Right atrium auricular region (tissue), 2 donors: ENCODE measurements at regions not wholly inside any gene's neighbourhood (a gene's known extent, or its start where the extent isn't known, plus 50 kb on each side); places are given as distances from the start of the nearest gene placed in this dataset.
"Not testable (repeated sequence)": the region's sequence is repeated elsewhere in the genome, so short reads cannot be mapped to it uniquely, and the experiment has no call there.

Experiments
- DNase-seq: peaks from one replicate; pipeline ENCODE4 v3.0.0-alpha.2; 2019; ENCODE audit warnings: low spot score
- H3K27ac ChIP-seq, 2 donors: fragments of 200-600 bp; sonication (generic); 1 replicate in 1 of 2; 2 replicates in 1 of 2; pipeline ENCODE4 v1.5.1; 2016 to 2019
- H3K27me3 ChIP-seq, 2 donors: fragments of 200-600 bp; sonication (generic); one replicate each; pipeline versions ENCODE4 v1.5.1 to v1.6.0; 2017 to 2019
- H3K36me3 ChIP-seq: fragments of 200-600 bp; sonication (generic); one replicate; pipeline ENCODE4 v1.5.1; 2016
- H3K4me1 ChIP-seq, 2 donors: fragments of 200-600 bp; sonication (generic); one replicate each; pipeline versions ENCODE4 v1.5.1 to v1.6.0; 2017 to 2019
- H3K4me3 ChIP-seq, 2 donors: fragments of 200-600 bp; sonication (generic); 1 replicate in 1 of 2; 2 replicates in 1 of 2; pipeline ENCODE4 v1.5.1; 2017 to 2019; ENCODE audit warnings: mild to moderate bottlenecking in 1 of 2, moderate library complexity in 1 of 2
- H3K9me3 ChIP-seq, 2 donors: fragments of 200-600 bp; sonication (generic); one replicate each; pipeline ENCODE4 v1.5.1; 2019
- TF ChIP-seq, protein P1 (sequence below), 2 donors: fragments of 200-600 bp; sonication (generic); IDR thresholded peaks; one replicate each; pipeline ENCODE4 v1.5.1; 2019; ENCODE audit warnings: antibody characterized with exemption in 2 of 2

DNA sequence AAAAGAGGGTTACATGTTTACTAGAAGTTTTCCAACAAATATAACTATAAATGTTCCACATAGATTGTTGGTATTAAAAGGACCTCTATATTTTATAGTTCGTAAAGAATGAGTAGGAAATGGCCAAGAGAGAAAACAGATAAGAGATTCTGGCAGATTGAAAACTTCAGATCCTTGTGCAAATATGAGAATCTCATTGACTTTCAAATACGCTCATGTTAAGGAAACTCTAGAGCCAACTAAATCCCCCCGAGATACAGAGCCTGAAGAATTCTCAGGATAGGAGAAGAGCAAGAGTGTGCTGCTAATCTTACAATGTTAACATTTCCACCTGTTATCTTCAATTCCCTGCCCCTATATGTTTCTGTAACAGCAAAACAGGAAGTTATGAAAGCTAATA is 159.0 kb upstream of the OR13F1 start:
- Histone ChIP-seq H3K36me3 (no peaks in the 10 kb centered on the region), H3K9me3 (no peaks in the 10 kb centered on the region), H3K4me3 (no peak overlapping the region), H3K4me1 (no peaks in the 10 kb centered on the region), H3K27me3 (no peaks in the 10 kb centered on the region), H3K27ac (no peak overlapping the region)
- TF ChIP-seq, protein P1, sequence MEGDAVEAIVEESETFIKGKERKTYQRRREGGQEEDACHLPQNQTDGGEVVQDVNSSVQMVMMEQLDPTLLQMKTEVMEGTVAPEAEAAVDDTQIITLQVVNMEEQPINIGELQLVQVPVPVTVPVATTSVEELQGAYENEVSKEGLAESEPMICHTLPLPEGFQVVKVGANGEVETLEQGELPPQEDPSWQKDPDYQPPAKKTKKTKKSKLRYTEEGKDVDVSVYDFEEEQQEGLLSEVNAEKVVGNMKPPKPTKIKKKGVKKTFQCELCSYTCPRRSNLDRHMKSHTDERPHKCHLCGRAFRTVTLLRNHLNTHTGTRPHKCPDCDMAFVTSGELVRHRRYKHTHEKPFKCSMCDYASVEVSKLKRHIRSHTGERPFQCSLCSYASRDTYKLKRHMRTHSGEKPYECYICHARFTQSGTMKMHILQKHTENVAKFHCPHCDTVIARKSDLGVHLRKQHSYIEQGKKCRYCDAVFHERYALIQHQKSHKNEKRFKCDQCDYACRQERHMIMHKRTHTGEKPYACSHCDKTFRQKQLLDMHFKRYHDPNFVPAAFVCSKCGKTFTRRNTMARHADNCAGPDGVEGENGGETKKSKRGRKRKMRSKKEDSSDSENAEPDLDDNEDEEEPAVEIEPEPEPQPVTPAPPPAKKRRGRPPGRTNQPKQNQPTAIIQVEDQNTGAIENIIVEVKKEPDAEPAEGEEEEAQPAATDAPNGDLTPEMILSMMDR (IDR thresholded peaks at IDR 0.05): no peak
- no peak for DNase-seq

DNA sequence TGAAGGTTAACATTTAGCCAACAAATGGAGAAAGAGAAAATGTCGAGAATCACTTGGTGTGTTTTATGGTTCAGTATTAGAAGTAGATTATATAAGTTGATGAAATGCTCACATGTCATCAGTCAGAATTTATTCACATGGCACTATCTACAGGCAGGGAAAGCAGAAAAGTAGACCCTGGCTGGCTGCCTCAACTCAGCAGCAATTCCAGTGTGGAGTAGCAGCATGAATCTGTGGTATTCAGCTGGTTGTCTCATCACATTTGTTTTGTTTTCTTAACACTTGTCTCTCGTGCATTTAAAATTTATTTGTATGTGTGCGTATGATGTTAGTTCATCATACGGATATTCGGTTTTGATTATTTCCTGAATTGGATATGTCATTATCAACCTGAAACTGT is 153.5 kb upstream of the OR13F1 start:
- Histone ChIP-seq H3K9me3 (no peaks in the 10 kb centered on the region), H3K27ac (no peak overlapping the region), H3K4me1 (no peaks in the 10 kb centered on the region), H3K27me3 (no peaks in the 10 kb centered on the region), H3K4me3 (no peak overlapping the region), H3K36me3 (no peaks in the 10 kb centered on the region)
- no peak for DNase-seq
- TF ChIP-seq, protein P1 (IDR thresholded peaks at IDR 0.05): no peak

DNA sequence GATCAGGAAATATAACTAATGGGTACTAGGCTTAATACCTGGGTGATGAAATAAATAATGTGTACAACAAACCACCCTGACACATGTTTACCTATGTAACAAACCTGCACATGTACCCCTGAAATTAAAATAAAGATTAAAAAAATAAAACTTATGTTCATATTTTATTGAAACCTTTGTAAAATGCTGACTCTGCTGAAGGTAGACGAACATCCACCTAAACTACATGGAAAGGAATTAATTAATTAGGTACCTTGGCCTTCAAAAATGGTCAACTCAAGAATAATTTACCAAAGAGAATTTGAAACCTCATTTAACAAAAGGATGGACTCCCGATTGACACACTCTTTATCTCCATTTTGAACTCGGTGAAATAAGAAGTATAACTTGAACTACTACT is 152.3 kb upstream of the OR13F1 start:
- TF ChIP-seq, protein P1 (IDR thresholded peaks at IDR 0.05): no peak
- Histone ChIP-seq H3K27me3 (no peaks in the 10 kb centered on the region), H3K9me3 (no peaks in the 10 kb centered on the region), H3K4me3 (no peak overlapping the region), H3K36me3 (no peaks in the 10 kb centered on the region), H3K4me1 (no peaks in the 10 kb centered on the region), H3K27ac (no peak overlapping the region)
- no peak for DNase-seq

DNA sequence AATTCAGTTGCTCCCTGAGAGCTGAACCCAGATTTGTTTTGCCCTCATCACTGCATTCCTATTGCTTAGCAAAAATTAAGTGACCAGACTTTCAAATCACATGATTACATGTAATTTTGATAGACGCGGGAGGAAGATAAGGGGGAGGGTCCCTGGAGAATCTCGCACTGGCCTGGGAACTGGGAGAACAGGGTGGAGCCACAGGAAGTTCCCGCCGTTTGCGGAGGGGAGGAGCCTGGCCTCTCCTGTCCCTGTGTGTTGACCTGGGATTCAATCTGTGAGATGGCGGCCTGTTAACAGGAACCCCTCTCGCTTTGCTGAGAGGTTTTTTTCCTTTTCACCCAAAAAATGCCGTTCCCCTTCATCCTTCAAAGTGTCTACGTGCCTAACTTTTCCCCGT is 142.9 kb upstream of the OR13F1 start:
- Histone ChIP-seq H3K9me3 (no peaks in the 10 kb centered on the region), H3K27me3 (no peaks in the 10 kb centered on the region), H3K36me3 (no peaks in the 10 kb centered on the region), H3K4me3 (no peak overlapping the region), H3K4me1 (no peaks in the 10 kb centered on the region), H3K27ac (no peak overlapping the region)
- TF ChIP-seq, protein P1 (IDR thresholded peaks at IDR 0.05): no peak
- no peak for DNase-seq

DNA sequence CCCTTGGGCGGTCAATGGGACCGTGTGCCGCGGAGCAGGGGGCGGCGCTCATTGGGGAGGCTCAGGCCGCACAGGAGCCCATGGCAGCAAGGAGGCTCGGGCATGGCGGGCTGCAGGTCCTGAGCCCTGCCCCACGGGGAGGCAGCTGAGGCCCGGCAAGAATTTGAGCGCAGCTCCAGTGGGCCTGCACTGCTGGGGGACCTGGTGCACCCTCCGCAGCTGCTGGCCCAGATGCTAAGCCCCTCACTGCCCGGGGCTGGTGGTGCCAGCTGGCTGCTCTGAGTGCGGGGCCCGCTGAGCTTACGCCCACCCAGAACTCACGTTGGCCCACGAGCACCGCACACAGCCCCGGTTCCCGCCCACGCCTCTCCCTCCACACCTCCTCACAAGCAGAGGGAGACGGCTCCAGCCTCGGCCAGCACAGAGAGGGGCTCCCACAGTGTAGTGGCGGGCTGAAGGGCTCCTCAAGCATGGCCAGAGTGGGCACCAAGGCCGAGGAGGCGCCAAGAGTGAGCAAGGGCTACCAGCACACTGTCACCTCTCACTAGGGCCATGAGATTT is 141.1 kb upstream of the OR13F1 start:
- Histone ChIP-seq H3K4me1 (no peaks in the 10 kb centered on the region), H3K27ac (no peak overlapping the region), H3K27me3 (no peaks in the 10 kb centered on the region), H3K4me3 (no peak overlapping the region), H3K9me3 (no peaks in the 10 kb centered on the region), H3K36me3 (no peaks in the 10 kb centered on the region)
- TF ChIP-seq, protein P1 (IDR thresholded peaks at IDR 0.05): no peak
- no peak for DNase-seq

GRCh38 chr9:104367507-104367906 is 136.6 kb upstream of the OR13F1 start:
- H3K9me3 ChIP-seq: no peaks in the 10 kb centered on the region
- no peaks in the 10 kb centered on the region for H3K36me3 ChIP-seq
- DNase-seq: no peak
- TF ChIP-seq, protein P1 (IDR thresholded peaks at IDR 0.05): no peak
- H3K27me3 ChIP-seq: no peaks in the 10 kb centered on the region
- H3K4me3 ChIP-seq: no peak overlapping the region
- no peak overlapping the region for H3K27ac ChIP-seq
- no peaks in the 10 kb centered on the region for H3K4me1 ChIP-seq

- H3K9me3 ChIP-seq, H3K4me3 ChIP-seq, H3K36me3 ChIP-seq, H3K4me1 ChIP-seq, DNase-seq, H3K27me3 ChIP-seq, H3K27ac ChIP-seq: not testable (repeated sequence)
Measured at GRCh38 chr9:104368318-104368717, 135.7 kb upstream of the OR13F1 start.
